Stimulated activated CD4-positive, alpha-beta T cell treated with anti-CD3 and anti-CD28 coated beads, Interleukin-2, amount 100 ng/mL, for 48 hours (primary cell): ENCODE measurements at regions not wholly inside any gene's neighbourhood (a gene's known extent, or its start where the extent isn't known, plus 50 kb on each side); places are given as distances from the start of the nearest gene placed in this dataset.

ENCODE experiments used
- DNase-seq, 2 donors: peaks; one replicate each; pipeline ENCODE4 v3.0.0-alpha.2; 2020

- DNase-seq: no peak
These were observed 349.4 kb downstream of the MID1IP1 start for GRCh38 chrX:39150621-39151020.

GRCh38 chrX:39152106-39152649 is 350.9 kb downstream of the MID1IP1 start:
- peak; percentile 39 to 57 for DNase-seq

GRCh38 chrX:39156051-39156450 is 354.8 kb downstream of the MID1IP1 start:
- DNase-seq: no peak

- no peak for DNase-seq
These were observed 355.7 kb downstream of the MID1IP1 start for GRCh38 chrX:39157006-39157405.

GRCh38 chrX:39157796-39158195 is 356.5 kb downstream of the MID1IP1 start:
- no peak for DNase-seq

GRCh38 chrX:39158801-39159657 is 357.8 kb downstream of the MID1IP1 start:
- no peak for DNase-seq

- DNase-seq: no peak
These were observed 358.8 kb downstream of the MID1IP1 start for GRCh38 chrX:39159921-39160507.

GRCh38 chrX:39161611-39162255 is 360.5 kb downstream of the MID1IP1 start:
- no peak for DNase-seq

- peak; percentile 29 to 43 for DNase-seq
These were observed 361.1 kb downstream of the MID1IP1 start for GRCh38 chrX:39162322-39162735.

- DNase-seq: no peak
These were observed 362.4 kb downstream of the MID1IP1 start for GRCh38 chrX:39163581-39164126.

- DNase-seq: no peak
These were observed 363.0 kb downstream of the MID1IP1 start for GRCh38 chrX:39164212-39164611.

- no peak for DNase-seq
These were observed 363.9 kb downstream of the MID1IP1 start for GRCh38 chrX:39165185-39165584.

- DNase-seq: no peak
These were observed 364.5 kb downstream of the MID1IP1 start for GRCh38 chrX:39165773-39166172.

GRCh38 chrX:39167791-39168190 is 366.5 kb downstream of the MID1IP1 start:
- DNase-seq: no peak

- DNase-seq: no peak
These were observed 367.4 kb downstream of the MID1IP1 start for GRCh38 chrX:39168609-39169008.

GRCh38 chrX:39169976-39170375 is 368.7 kb downstream of the MID1IP1 start:
- DNase-seq: no peak

GRCh38 chrX:39170464-39170863 is 369.2 kb downstream of the MID1IP1 start:
- no peak for DNase-seq

GRCh38 chrX:39171686-39172085 is 370.4 kb downstream of the MID1IP1 start:
- no peak for DNase-seq

- DNase-seq: no peak
These were observed 373.0 kb downstream of the MID1IP1 start for GRCh38 chrX:39174241-39174771.

GRCh38 chrX:39174772-39175417 is 373.6 kb downstream of the MID1IP1 start:
- DNase-seq: peak in 1 of 2 donors; percentile 23

- no peak for DNase-seq
These were observed 374.3 kb downstream of the MID1IP1 start for GRCh38 chrX:39175418-39176057.

GRCh38 chrX:39176105-39176504 is 374.8 kb downstream of the MID1IP1 start:
- DNase-seq: no peak
